HFF-Myc (cell line): ENCODE measurements at regions not wholly inside any gene's neighbourhood (a gene's known extent, or its start where the extent isn't known, plus 50 kb on each side); places are given as distances from the start of the nearest gene placed in this dataset.
A peak's percentile ranks its signal among the peaks of the same experiment; 100 is the strongest.

Source experiments
- DNase-seq: peaks from one replicate; pipeline ENCODE4 v3.0.0-alpha.2; 2011; ENCODE audit warnings: low read depth; ENCODE audit errors: extremely low read depth
- H3K4me3 ChIP-seq: replicated peaks from 2 replicates; pipeline ENCODE4 v1.5.1; 2011; ENCODE audit warnings: low read depth, mild to moderate bottlenecking, control low read depth, low read length
- TF ChIP-seq, protein P1 (sequence below): IDR thresholded peaks from 2 replicates; pipeline ENCODE4 v1.5.1; 2012; ENCODE audit warnings: mild to moderate bottlenecking, low read depth, low read length, control low read depth; ENCODE audit errors: missing control alignments

DNA sequence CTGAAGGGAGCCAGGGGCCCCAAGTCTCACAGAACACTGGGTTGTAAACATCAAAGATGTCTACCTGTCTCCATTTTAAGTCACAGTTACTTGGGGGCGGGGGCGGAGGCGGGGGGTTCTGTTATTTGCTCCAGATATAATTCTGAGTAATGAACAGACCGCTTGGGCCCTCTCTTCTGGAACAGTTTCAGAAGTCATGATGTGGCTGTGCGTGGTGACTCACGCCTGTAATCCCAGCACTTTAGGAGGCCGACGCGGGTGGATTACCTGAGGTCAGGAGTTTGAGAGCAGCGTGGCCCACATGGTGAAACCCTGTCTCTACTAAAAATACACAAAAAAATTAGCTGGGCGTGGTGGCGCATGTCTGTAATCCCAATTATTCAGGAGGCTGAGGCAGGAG is 157.9 kb upstream of the APCDD1 start:
- TF ChIP-seq, protein P1, sequence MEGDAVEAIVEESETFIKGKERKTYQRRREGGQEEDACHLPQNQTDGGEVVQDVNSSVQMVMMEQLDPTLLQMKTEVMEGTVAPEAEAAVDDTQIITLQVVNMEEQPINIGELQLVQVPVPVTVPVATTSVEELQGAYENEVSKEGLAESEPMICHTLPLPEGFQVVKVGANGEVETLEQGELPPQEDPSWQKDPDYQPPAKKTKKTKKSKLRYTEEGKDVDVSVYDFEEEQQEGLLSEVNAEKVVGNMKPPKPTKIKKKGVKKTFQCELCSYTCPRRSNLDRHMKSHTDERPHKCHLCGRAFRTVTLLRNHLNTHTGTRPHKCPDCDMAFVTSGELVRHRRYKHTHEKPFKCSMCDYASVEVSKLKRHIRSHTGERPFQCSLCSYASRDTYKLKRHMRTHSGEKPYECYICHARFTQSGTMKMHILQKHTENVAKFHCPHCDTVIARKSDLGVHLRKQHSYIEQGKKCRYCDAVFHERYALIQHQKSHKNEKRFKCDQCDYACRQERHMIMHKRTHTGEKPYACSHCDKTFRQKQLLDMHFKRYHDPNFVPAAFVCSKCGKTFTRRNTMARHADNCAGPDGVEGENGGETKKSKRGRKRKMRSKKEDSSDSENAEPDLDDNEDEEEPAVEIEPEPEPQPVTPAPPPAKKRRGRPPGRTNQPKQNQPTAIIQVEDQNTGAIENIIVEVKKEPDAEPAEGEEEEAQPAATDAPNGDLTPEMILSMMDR, result no peak
- H3K4me3 ChIP-seq, result no peak overlapping the region
- DNase-seq, result no peak

DNA sequence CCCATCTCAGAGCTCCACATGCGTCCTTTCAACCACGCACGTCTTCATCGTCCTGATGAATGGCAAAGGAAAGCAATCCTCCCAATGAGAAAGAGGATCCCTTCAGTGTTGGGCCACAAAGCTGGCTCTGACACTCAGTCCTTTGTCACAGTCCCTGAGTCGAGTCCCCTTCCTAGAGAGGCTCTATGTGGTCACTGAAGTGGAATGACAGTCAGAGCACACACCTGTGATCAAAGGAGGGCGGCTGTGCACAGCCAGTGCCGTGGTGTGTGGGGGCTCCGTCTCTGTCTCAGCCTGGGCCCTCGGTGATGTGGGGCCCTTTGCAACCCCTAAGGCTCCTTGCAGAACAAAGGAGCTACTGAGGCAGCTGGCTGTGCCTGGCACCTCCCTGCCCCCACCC is 157.3 kb upstream of the APCDD1 start:
- TF ChIP-seq, protein P1, result no peak
- DNase-seq, result no peak

DNA sequence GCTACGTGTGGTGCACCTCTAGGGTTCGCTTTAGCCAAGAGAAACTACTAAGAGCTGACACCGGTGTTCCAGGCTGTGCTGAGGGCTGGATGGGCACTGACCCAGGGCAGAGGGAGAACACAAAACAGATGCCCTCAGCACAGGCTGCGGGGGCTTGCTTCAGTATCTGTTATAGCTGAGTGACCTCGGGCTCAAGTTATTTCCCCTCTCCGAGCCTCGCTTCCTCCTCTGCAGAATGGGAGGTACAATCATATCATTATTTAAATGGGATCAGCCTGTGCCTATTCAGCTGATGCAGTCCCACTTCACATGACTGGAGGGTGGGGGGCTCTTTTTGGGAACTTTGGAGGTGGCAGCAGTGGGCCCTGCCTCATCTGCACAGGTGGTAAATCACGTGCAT is 156.1 kb upstream of the APCDD1 start:
- DNase-seq, result no peak
- TF ChIP-seq, protein P1, result no peak
- H3K4me3 ChIP-seq, result no peak overlapping the region

More for the DNA sequence above, 157.3 kb upstream of the APCDD1 start:
- H3K4me3 ChIP-seq, result no peak overlapping the region

DNA sequence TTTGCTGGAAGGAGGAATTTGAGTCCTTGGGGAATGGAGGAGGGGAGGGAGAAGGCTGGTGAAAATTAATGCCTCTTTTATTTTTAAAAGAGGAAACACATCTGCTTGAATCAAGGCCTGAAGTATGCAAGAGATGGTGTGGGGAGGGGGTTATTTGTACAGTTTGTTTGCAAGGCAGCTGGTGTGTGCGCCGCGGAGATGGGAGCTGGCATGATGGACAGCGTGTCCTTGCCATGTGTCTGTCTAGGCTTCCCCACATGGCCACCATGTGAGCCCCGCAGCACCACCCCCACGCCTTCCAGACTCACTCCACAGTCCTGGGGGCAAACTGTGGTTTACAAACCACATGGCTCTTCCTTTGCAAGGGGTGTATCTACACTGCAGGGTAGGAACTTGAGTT is 154.8 kb upstream of the APCDD1 start:
- no peak overlapping the region for H3K4me3 ChIP-seq
- DNase-seq, result peak; percentile 83
- TF ChIP-seq, protein P1, result no peak

DNA sequence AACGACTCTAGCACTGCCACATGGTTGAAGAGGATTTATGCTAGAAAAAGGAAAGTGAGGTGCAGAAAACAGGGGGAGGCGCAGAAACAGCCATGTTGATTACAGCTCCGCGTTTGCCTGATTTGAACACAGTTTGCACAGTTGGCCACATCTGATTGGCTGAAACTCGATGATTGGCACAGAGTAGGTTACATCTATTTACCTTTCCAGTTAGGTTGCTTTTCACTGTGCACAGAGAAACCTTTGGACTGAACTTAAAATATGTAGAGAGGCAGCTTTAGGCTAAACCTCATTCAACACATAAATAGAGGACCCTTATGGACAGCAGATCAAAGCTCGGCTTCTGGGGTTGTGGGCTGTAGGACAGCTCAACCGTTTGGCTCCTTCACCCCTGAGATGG is 153.7 kb upstream of the APCDD1 start:
- DNase-seq, result no peak
- TF ChIP-seq, protein P1, result no peak
- H3K4me3 ChIP-seq, result no peak overlapping the region

DNA sequence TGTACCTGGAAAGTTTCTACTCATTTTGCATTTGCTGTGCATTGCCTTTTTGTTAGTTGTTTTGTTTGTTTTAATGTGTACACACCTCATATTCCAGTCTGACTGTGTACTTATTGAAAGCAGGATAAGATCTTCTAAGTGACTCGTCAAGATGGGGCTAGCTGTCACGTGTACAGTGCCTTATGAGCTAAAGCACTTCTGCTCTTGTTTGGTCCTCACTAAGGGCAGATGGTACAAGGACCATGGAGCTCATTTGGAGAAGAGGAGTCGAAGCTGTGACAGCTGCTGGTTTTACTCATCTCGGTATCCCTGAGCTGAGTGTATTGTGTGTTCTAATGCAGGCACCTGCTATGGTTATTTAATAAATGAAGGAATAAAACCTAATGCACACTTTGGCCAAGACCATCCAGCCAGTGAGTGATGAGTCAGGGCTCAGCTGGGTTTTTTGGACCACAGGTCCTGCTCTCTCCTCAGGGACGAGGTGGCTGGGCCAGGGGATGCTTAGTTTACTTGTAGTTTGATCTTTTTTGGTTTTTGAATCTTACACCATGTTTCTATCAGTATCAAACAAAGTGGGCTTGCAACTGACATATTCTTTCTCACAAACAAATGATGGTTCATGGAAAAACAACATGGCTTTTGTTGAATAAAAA is 152.5 kb upstream of the APCDD1 start:
- TF ChIP-seq, protein P1, result no peak
- DNase-seq, result no peak
- no peak overlapping the region for H3K4me3 ChIP-seq

DNA sequence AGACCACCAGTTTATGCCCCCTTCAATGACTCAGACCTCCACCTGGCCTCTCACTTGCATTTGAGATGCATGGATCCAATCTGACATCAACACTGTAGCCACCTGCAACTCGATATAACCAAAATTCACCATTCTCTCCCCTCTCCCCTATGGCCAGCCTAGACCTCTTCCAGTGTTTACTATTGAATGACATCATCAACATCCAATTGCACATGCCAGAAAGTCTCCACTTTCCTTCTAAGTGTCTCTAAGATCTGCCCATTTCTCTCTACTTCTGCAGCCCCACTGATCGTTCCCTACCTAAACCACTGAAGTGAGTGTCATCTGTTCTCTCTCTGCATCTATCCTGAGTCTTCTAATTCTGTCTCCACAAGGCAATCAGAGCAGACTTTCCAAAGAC is 151.3 kb upstream of the APCDD1 start:
- TF ChIP-seq, protein P1, result no peak

More for the DNA sequence above, 151.3 kb upstream of the APCDD1 start:
- DNase-seq, result no peak
- H3K4me3 ChIP-seq, result no peak overlapping the region
